Stomach (tissue), 8 donors: ENCODE measurements at regions not wholly inside any gene's neighbourhood (a gene's known extent, or its start where the extent isn't known, plus 50 kb on each side); places are given as distances from the start of the nearest gene placed in this dataset.

Experiments
- DNase-seq, 2 donors: peaks; one replicate each; pipeline versions ENCODE4 v3.0.0 to v3.0.0-alpha.2; 2013 to 2019
- H3K27ac ChIP-seq, 5 donors: fragments of 200-600 bp in 4 of 5; sonication (generic) in 4 of 5; one replicate each; pipeline ENCODE4 v1.5.1; 2013 to 2019; ENCODE audit warnings: mild to moderate bottlenecking in 1 of 5, moderate library complexity in 1 of 5
- H3K27me3 ChIP-seq, 3 donors: fragments of 200-600 bp; sonication (generic); one replicate each; pipeline ENCODE4 v1.5.1; 2017 to 2019; ENCODE audit warnings: mixed run types in 1 of 3
- H3K36me3 ChIP-seq, 4 donors: fragments of 200-600 bp; sonication (generic); 1 replicate in 3 of 4; 2 replicates in 1 of 4; pipeline ENCODE4 v1.5.1; 2016 to 2019
- H3K4me1 ChIP-seq, 4 donors: fragments of 200-600 bp; sonication (generic); one replicate each; pipeline ENCODE4 v1.5.1; 2016 to 2019
- H3K4me3 ChIP-seq, 4 donors: fragments of 200-600 bp; sonication (generic) in 3 of 4; one replicate each; pipeline ENCODE4 v1.5.1; 2016 to 2019; ENCODE audit warnings: mild to moderate bottlenecking in 1 of 4
- H3K9me3 ChIP-seq, 4 donors: fragments of 200-600 bp; sonication (generic); one replicate each; pipeline ENCODE4 v1.5.1; 2016 to 2019
- EP300 ChIP-seq: sonication (generic); formaldehyde crosslinking; IDR thresholded peaks from one replicate; pipeline ENCODE4 v1.6.1; 2017; ENCODE audit warnings: antibody characterized with exemption
- POLR2A ChIP-seq, 4 donors: fragments of 450-650 bp; IDR thresholded peaks; one replicate each; pipeline ENCODE4 v1.6.1; 2016; ENCODE audit warnings: antibody characterized with exemption in 4 of 4, control low read depth in 2 of 4, mild to moderate bottlenecking in 1 of 4, moderate library complexity in 1 of 4
- POLR2AphosphoS5 ChIP-seq, 3 donors: sonication (generic); formaldehyde crosslinking; IDR thresholded peaks; one replicate each; pipeline ENCODE4 v1.6.1; 2016; ENCODE audit warnings: antibody characterized with exemption in 3 of 3
- WGBS, 5 donors: extraction: QIAGEN DNeasy Blood & Tissue Kit in 3 of 5; methylation state at CpG; one replicate each; pipeline versions ENCODE4 v1.1.5 to v1.1.7; 2013 to 2018; 5-methylcytosine and 5-hydroxymethylcytosine counted together
- intact Hi-C: fragments of 100-400 bp; cut with DNase I; formaldehyde crosslinking; loops from one replicate; pipeline ENCODE4 v1.15.1; 2023; ENCODE audit warnings: low total_unique reads
- TF ChIP-seq, protein P1 (sequence below), 7 experiments: fragments of 450-650 bp in 4 of 7; fragments of 200-600 bp in 3 of 7; sonication (generic) in 3 of 7; IDR thresholded peaks; one replicate each; pipeline ENCODE4 v1.5.1; 2016 to 2019; ENCODE audit warnings: antibody characterized with exemption in 7 of 7, control low read depth in 2 of 7, mild to moderate bottlenecking in 1 of 7
- donor health status: healthy with polysubstance abuse.
- donor health status: Bipolar disorder and iron deficiency.
- donor health status: healthy.

DNA sequence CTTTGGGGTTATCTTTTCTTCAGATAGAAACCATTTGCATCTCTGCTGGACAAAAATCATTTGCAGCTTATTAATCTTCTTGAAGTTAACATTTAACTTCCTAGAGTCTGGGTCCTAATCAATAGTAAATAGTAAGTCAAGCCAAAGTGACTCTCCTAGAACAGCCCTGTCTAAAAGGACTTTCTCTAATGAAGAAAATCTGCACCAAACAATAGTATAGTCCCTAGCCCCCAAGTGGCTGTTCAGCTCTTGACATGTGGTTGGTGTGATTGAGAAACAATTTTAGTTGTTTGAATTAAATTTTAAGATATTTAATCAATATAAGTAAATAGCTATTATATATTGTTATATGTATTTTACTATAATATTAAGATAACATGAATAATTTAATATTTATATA is 64.6 kb upstream of the SHB start:
- no peak overlapping the region for H3K27ac ChIP-seq
- no peaks in the 10 kb centered on the region for H3K36me3 ChIP-seq
- H3K27me3 ChIP-seq = peaks cover 0 to 11% (median 0%) of the 10 kb centered on the region in 3 donors
- TF ChIP-seq POLR2A (IDR thresholded peaks at IDR 0.05) (no peak), EP300 (no peak), POLR2AphosphoS5 (IDR thresholded peaks at IDR 0.05) (no peak)
- TF ChIP-seq, protein P1, sequence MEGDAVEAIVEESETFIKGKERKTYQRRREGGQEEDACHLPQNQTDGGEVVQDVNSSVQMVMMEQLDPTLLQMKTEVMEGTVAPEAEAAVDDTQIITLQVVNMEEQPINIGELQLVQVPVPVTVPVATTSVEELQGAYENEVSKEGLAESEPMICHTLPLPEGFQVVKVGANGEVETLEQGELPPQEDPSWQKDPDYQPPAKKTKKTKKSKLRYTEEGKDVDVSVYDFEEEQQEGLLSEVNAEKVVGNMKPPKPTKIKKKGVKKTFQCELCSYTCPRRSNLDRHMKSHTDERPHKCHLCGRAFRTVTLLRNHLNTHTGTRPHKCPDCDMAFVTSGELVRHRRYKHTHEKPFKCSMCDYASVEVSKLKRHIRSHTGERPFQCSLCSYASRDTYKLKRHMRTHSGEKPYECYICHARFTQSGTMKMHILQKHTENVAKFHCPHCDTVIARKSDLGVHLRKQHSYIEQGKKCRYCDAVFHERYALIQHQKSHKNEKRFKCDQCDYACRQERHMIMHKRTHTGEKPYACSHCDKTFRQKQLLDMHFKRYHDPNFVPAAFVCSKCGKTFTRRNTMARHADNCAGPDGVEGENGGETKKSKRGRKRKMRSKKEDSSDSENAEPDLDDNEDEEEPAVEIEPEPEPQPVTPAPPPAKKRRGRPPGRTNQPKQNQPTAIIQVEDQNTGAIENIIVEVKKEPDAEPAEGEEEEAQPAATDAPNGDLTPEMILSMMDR (IDR thresholded peaks at IDR 0.05) = no peak
- H3K4me3 ChIP-seq = no peak overlapping the region
- intact Hi-C loops = no loop called here
- no peaks in the 10 kb centered on the region for H3K9me3 ChIP-seq
- H3K4me1 ChIP-seq = no peaks in the 10 kb centered on the region
- no peak for DNase-seq

- Histone ChIP-seq H3K9me3 (no peaks in the 10 kb centered on the region), H3K36me3 (no peaks in the 10 kb centered on the region), H3K4me3 (no peak overlapping the region), H3K4me1 (no peaks in the 10 kb centered on the region), H3K27ac (no peak overlapping the region), H3K27me3 (peaks cover 0 to 11% (median 0%) of the 10 kb centered on the region in 3 donors)
- no peak for DNase-seq
- 79 to 90% (median 90%) methylated on average over 5 of the region's 5 CpGs for WGBS, 5 donors
- intact Hi-C loops = no loop called here
- TF ChIP-seq POLR2AphosphoS5 (IDR thresholded peaks at IDR 0.05) (no peak), EP300 (no peak), POLR2A (IDR thresholded peaks at IDR 0.05) (no peak)
- TF ChIP-seq, protein P1 (IDR thresholded peaks at IDR 0.05) = no peak
These were observed 63.9 kb upstream of the SHB start for GRCh38 chr9:38132956-38133355.

DNA sequence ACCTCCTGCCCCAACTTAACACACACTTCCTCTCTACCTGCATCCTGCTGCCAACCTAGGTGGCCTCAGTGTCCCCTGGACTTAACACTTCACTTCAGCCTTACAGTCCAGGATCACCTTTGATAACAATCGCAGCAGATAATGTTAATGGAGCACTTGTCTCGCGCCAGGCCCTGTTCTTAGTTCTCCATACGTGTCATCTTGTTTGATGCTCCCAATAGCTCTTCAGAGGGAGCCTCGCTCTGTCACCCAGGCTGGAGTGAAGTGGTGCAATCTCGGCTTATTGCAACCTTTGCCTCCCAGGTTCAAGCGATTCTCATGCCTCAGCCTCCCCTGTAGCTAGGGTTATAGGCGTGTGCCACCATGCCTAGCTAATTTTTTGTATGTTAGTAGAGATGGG is 62.7 kb upstream of the SHB start:
- Histone ChIP-seq H3K4me3 (no peak overlapping the region), H3K36me3 (no peaks in the 10 kb centered on the region), H3K27me3 (peaks cover 0 to 11% (median 0%) of the 10 kb centered on the region in 3 donors), H3K9me3 (no peaks in the 10 kb centered on the region), H3K4me1 (no peaks in the 10 kb centered on the region), H3K27ac (no peak overlapping the region)
- WGBS, 5 donors = 84 to 93% (median 87%) methylated on average over 8 of the region's 8 CpGs
- DNase-seq = no peak
- intact Hi-C loops = no loop called here
- TF ChIP-seq, protein P1 (IDR thresholded peaks at IDR 0.05) = no peak
- TF ChIP-seq POLR2A (IDR thresholded peaks at IDR 0.05) (no peak), POLR2AphosphoS5 (IDR thresholded peaks at IDR 0.05) (no peak), EP300 (no peak)

- intact Hi-C loops = no loop called here
- no peaks in the 10 kb centered on the region for H3K4me1 ChIP-seq
- no peaks in the 10 kb centered on the region for H3K36me3 ChIP-seq
- WGBS, 5 donors = 69 to 85% (median 77%) methylated on average over 5 of the region's 5 CpGs
- TF ChIP-seq EP300 = no peak
- TF ChIP-seq POLR2A (IDR thresholded peaks at IDR 0.05) = no peak
- no peak overlapping the region for H3K27ac ChIP-seq
- H3K27me3 ChIP-seq = peaks cover 0 to 7% (median 0%) of the 10 kb centered on the region in 3 donors
- H3K9me3 ChIP-seq = no peaks in the 10 kb centered on the region
- no peak overlapping the region for H3K4me3 ChIP-seq
- DNase-seq = no peak
These were observed 61.7 kb upstream of the SHB start for GRCh38 chr9:38130724-38131123.

- no peak for DNase-seq
- H3K27ac ChIP-seq = no peak overlapping the region
- 86 to 93% (median 91%) methylated on average over 6 of the region's 6 CpGs for WGBS, 5 donors
- no peaks in the 10 kb centered on the region for H3K4me1 ChIP-seq
- no peak overlapping the region for H3K4me3 ChIP-seq
- intact Hi-C loops = no loop called here
- no peaks in the 10 kb centered on the region for H3K36me3 ChIP-seq
- H3K9me3 ChIP-seq = no peaks in the 10 kb centered on the region
- H3K27me3 ChIP-seq = no peaks in the 10 kb centered on the region
- TF ChIP-seq, protein P1 (IDR thresholded peaks at IDR 0.05) = no peak
- no peak for TF ChIP-seq EP300
- no peak for TF ChIP-seq POLR2AphosphoS5 (IDR thresholded peaks at IDR 0.05)
- TF ChIP-seq POLR2A (IDR thresholded peaks at IDR 0.05) = no peak
These were observed 60.3 kb upstream of the SHB start for GRCh38 chr9:38129366-38129765.
